ENCODE measurements at regions not wholly inside any gene's neighbourhood (a gene's known extent, or its start where the extent isn't known, plus 50 kb on each side); places are given as distances from the start of the nearest gene placed in this dataset.

GRCh38 chr16:26688699-26689098, 378.0 kb upstream of the C16orf82 start:
- peaks cover 0 to 3% (median 1%) of the 10 kb centered on the region in 7 donors for H3K9me3 Mint-ChIP-seq
- H3K27ac Mint-ChIP-seq, result no peak overlapping the region
- no peak for ATAC-seq (ENCODE audit: low read depth in 2 of 2)
- H3K4me3 ChIP-seq (ENCODE audit: low read depth, low read length), result no peak overlapping the region
- peaks cover 0 to 4% (median 0%) of the 10 kb centered on the region in 4 donors for H3K4me1 Mint-ChIP-seq
- H3K27ac ChIP-seq (ENCODE audit: insufficient read depth, low read length, poor library complexity, severe bottlenecking), result no peak overlapping the region
- H3K36me3 Mint-ChIP-seq, result no peaks in the 10 kb centered on the region
- no peaks in the 10 kb centered on the region for H3K4me1 ChIP-seq (ENCODE audit: control insufficient read depth, insufficient read depth, low read length, poor library complexity, severe bottlenecking)
- no peaks in the 10 kb centered on the region for H3K36me3 ChIP-seq (ENCODE audit: control insufficient read depth, insufficient read depth, low read length)
- H3K27me3 Mint-ChIP-seq, result no peaks in the 10 kb centered on the region
- DNase-seq, result no peak
- no peaks in the 10 kb centered on the region for H3K9me3 ChIP-seq (ENCODE audit: control insufficient read depth in 2 of 2, low read length in 2 of 2)
- H3K4me3 Mint-ChIP-seq, result no peak overlapping the region
- H3K27me3 ChIP-seq (ENCODE audit: control insufficient read depth, insufficient read depth, low read length), result no peaks in the 10 kb centered on the region

GRCh38 chr16:26692658-26693057, 374.1 kb upstream of the C16orf82 start:
- Histone ChIP-seq H3K36me3 (ENCODE audit: control insufficient read depth, insufficient read depth, low read length) (no peaks in the 10 kb centered on the region), H3K9me3 (ENCODE audit: control insufficient read depth in 2 of 2, low read length in 2 of 2) (no peaks in the 10 kb centered on the region), H3K27me3 (ENCODE audit: control insufficient read depth, insufficient read depth, low read length) (no peaks in the 10 kb centered on the region), H3K27ac (ENCODE audit: insufficient read depth, low read length, poor library complexity, severe bottlenecking) (no peak overlapping the region), H3K4me1 (ENCODE audit: control insufficient read depth, insufficient read depth, low read length, poor library complexity, severe bottlenecking) (no peaks in the 10 kb centered on the region), H3K4me3 (ENCODE audit: low read depth, low read length) (no peak overlapping the region)
- no peak for DNase-seq
- Mint-ChIP-seq H3K27me3 (no peaks in the 10 kb centered on the region), H3K4me3 (no peak overlapping the region), H3K9me3 (peaks cover 0 to 4% (median 0%) of the 10 kb centered on the region in 7 donors), H3K36me3 (no peaks in the 10 kb centered on the region), H3K4me1 (peaks cover 0 to 4% (median 0%) of the 10 kb centered on the region in 4 donors), H3K27ac (no peak overlapping the region)
- ATAC-seq (ENCODE audit: low read depth in 2 of 2), result no peak

GRCh38 chr16:26697807-26698206, 368.9 kb upstream of the C16orf82 start:
- no peaks in the 10 kb centered on the region for H3K4me1 ChIP-seq (ENCODE audit: control insufficient read depth, insufficient read depth, low read length, poor library complexity, severe bottlenecking)
- DNase-seq (no peak), ATAC-seq (ENCODE audit: low read depth in 2 of 2) (no peak)
- no peak overlapping the region for H3K4me3 ChIP-seq (ENCODE audit: low read depth, low read length)
- H3K4me3 Mint-ChIP-seq, result no peak overlapping the region
- no peak overlapping the region for H3K27ac Mint-ChIP-seq
- H3K9me3 ChIP-seq (ENCODE audit: control insufficient read depth in 2 of 2, low read length in 2 of 2), result no peaks in the 10 kb centered on the region
- no peaks in the 10 kb centered on the region for H3K4me1 Mint-ChIP-seq
- H3K27ac ChIP-seq (ENCODE audit: insufficient read depth, low read length, poor library complexity, severe bottlenecking), result no peak overlapping the region
- H3K36me3 Mint-ChIP-seq, result no peaks in the 10 kb centered on the region
- peaks cover 0 to 8% (median 2%) of the 10 kb centered on the region in 7 donors for H3K9me3 Mint-ChIP-seq
- H3K36me3 ChIP-seq (ENCODE audit: control insufficient read depth, insufficient read depth, low read length), result no peaks in the 10 kb centered on the region
- no peaks in the 10 kb centered on the region for H3K27me3 ChIP-seq (ENCODE audit: control insufficient read depth, insufficient read depth, low read length)
- no peaks in the 10 kb centered on the region for H3K27me3 Mint-ChIP-seq

- DNase-seq, result no peak
- Mint-ChIP-seq H3K9me3 (peaks cover 0 to 8% (median 0%) of the 10 kb centered on the region in 7 donors), H3K27ac (no peak overlapping the region), H3K4me1 (no peaks in the 10 kb centered on the region), H3K27me3 (no peaks in the 10 kb centered on the region), H3K36me3 (no peaks in the 10 kb centered on the region), H3K4me3 (peak overlapping the region in 1 of 4 donors; percentile 86)
- H3K4me1 ChIP-seq (ENCODE audit: control insufficient read depth, insufficient read depth, low read length, poor library complexity, severe bottlenecking), result no peaks in the 10 kb centered on the region
- no peaks in the 10 kb centered on the region for H3K36me3 ChIP-seq (ENCODE audit: control insufficient read depth, insufficient read depth, low read length)
- no peak overlapping the region for H3K4me3 ChIP-seq (ENCODE audit: low read depth, low read length)
- H3K27ac ChIP-seq (ENCODE audit: insufficient read depth, low read length, poor library complexity, severe bottlenecking), result no peak overlapping the region
- no peaks in the 10 kb centered on the region for H3K9me3 ChIP-seq (ENCODE audit: control insufficient read depth in 2 of 2, low read length in 2 of 2)
- no peak for ATAC-seq (ENCODE audit: low read depth in 2 of 2)
- no peaks in the 10 kb centered on the region for H3K27me3 ChIP-seq (ENCODE audit: control insufficient read depth, insufficient read depth, low read length)
These were observed 366.5 kb upstream of the C16orf82 start for GRCh38 chr16:26700250-26700649.

GRCh38 chr16:26701243-26701886, 365.4 kb upstream of the C16orf82 start:
- Mint-ChIP-seq H3K4me1 (no peaks in the 10 kb centered on the region), H3K36me3 (no peaks in the 10 kb centered on the region), H3K27me3 (no peaks in the 10 kb centered on the region), H3K9me3 (peaks cover 0 to 8% (median 0%) of the 10 kb centered on the region in 7 donors), H3K4me3 (no peak overlapping the region), H3K27ac (no peak overlapping the region)
- Histone ChIP-seq H3K27me3 (ENCODE audit: control insufficient read depth, insufficient read depth, low read length) (no peaks in the 10 kb centered on the region), H3K36me3 (ENCODE audit: control insufficient read depth, insufficient read depth, low read length) (no peaks in the 10 kb centered on the region), H3K4me1 (ENCODE audit: control insufficient read depth, insufficient read depth, low read length, poor library complexity, severe bottlenecking) (no peaks in the 10 kb centered on the region), H3K4me3 (ENCODE audit: low read depth, low read length) (no peak overlapping the region), H3K9me3 (ENCODE audit: control insufficient read depth in 2 of 2, low read length in 2 of 2) (no peaks in the 10 kb centered on the region), H3K27ac (ENCODE audit: insufficient read depth, low read length, poor library complexity, severe bottlenecking) (no peak overlapping the region)
- DNase-seq, result no peak
- ATAC-seq (ENCODE audit: low read depth in 2 of 2), result no peak

- Mint-ChIP-seq H3K4me3 (no peak overlapping the region), H3K27me3 (no peaks in the 10 kb centered on the region), H3K9me3 (no peaks in the 10 kb centered on the region), H3K4me1 (no peaks in the 10 kb centered on the region), H3K36me3 (no peaks in the 10 kb centered on the region), H3K27ac (no peak overlapping the region)
- DNase-seq, result no peak
- Histone ChIP-seq H3K4me1 (ENCODE audit: control insufficient read depth, insufficient read depth, low read length, poor library complexity, severe bottlenecking) (no peaks in the 10 kb centered on the region), H3K27me3 (ENCODE audit: control insufficient read depth, insufficient read depth, low read length) (peaks cover 2% of the 10 kb centered on the region), H3K9me3 (ENCODE audit: control insufficient read depth in 2 of 2, low read length in 2 of 2) (no peaks in the 10 kb centered on the region), H3K4me3 (ENCODE audit: low read depth, low read length) (no peak overlapping the region), H3K36me3 (ENCODE audit: control insufficient read depth, insufficient read depth, low read length) (no peaks in the 10 kb centered on the region), H3K27ac (ENCODE audit: insufficient read depth, low read length, poor library complexity, severe bottlenecking) (no peak overlapping the region)
- ATAC-seq (ENCODE audit: low read depth in 2 of 2), result no peak
These were observed 361.4 kb upstream of the C16orf82 start for GRCh38 chr16:26705346-26705745.

- H3K27me3 ChIP-seq (ENCODE audit: control insufficient read depth, insufficient read depth, low read length), result peaks cover 2% of the 10 kb centered on the region
- DNase-seq (no peak), ATAC-seq (ENCODE audit: low read depth in 2 of 2) (no peak)
- H3K4me3 ChIP-seq (ENCODE audit: low read depth, low read length), result no peak overlapping the region
- peaks cover 1% of the 10 kb centered on the region for H3K27me3 Mint-ChIP-seq
- no peaks in the 10 kb centered on the region for H3K4me1 Mint-ChIP-seq
- H3K27ac ChIP-seq (ENCODE audit: insufficient read depth, low read length, poor library complexity, severe bottlenecking), result no peak overlapping the region
- H3K9me3 ChIP-seq (ENCODE audit: control insufficient read depth in 2 of 2, low read length in 2 of 2), result no peaks in the 10 kb centered on the region
- H3K4me3 Mint-ChIP-seq, result no peak overlapping the region
- peaks cover 0 to 1% (median 0%) of the 10 kb centered on the region in 7 donors for H3K9me3 Mint-ChIP-seq
- H3K4me1 ChIP-seq (ENCODE audit: control insufficient read depth, insufficient read depth, low read length, poor library complexity, severe bottlenecking), result no peaks in the 10 kb centered on the region
- H3K27ac Mint-ChIP-seq, result no peak overlapping the region
- no peaks in the 10 kb centered on the region for H3K36me3 ChIP-seq (ENCODE audit: control insufficient read depth, insufficient read depth, low read length)
- H3K36me3 Mint-ChIP-seq, result no peaks in the 10 kb centered on the region
These were observed 358.3 kb upstream of the C16orf82 start for GRCh38 chr16:26708428-26708827.

GRCh38 chr16:26709175-26709574, 357.6 kb upstream of the C16orf82 start:
- Histone ChIP-seq H3K27me3 (ENCODE audit: control insufficient read depth, insufficient read depth, low read length) (peaks cover 2% of the 10 kb centered on the region), H3K4me1 (ENCODE audit: control insufficient read depth, insufficient read depth, low read length, poor library complexity, severe bottlenecking) (no peaks in the 10 kb centered on the region), H3K9me3 (ENCODE audit: control insufficient read depth in 2 of 2, low read length in 2 of 2) (no peaks in the 10 kb centered on the region), H3K4me3 (ENCODE audit: low read depth, low read length) (no peak overlapping the region), H3K36me3 (ENCODE audit: control insufficient read depth, insufficient read depth, low read length) (no peaks in the 10 kb centered on the region), H3K27ac (ENCODE audit: insufficient read depth, low read length, poor library complexity, severe bottlenecking) (no peak overlapping the region)
- Mint-ChIP-seq H3K27me3 (peaks cover 4% of the 10 kb centered on the region), H3K36me3 (no peaks in the 10 kb centered on the region), H3K4me3 (no peak overlapping the region), H3K9me3 (peaks cover 0 to 1% (median 0%) of the 10 kb centered on the region in 7 donors), H3K27ac (no peak overlapping the region), H3K4me1 (no peaks in the 10 kb centered on the region)
- ATAC-seq (ENCODE audit: low read depth in 2 of 2) (no peak), DNase-seq (no peak)
